K562 (cell line): ENCODE measurements at regions not wholly inside any gene's neighbourhood (a gene's known extent, or its start where the extent isn't known, plus 50 kb on each side); places are given as distances from the start of the nearest gene placed in this dataset.

Experiments used
- ATAC-seq: fragments of 200-7000 bp; cut with Tn5 transposase; 3 replicates; pipeline ENCODE4 v1.9.1; 2020; ENCODE audit warnings: moderate library complexity
- BruUV-seq: library from RNA; stranded (reverse); fragments of 400-500 nt; replicated peaks from 2 replicates; lab custom pipeline; 2021; lab: Mats Ljungman, UMichigan
- CTCF ChIA-PET: fragments of 300-600 bp; formaldehyde crosslinking; extraction: SDS; loops from one replicate; lab custom pipeline; 2021; ENCODE audit warnings: low intra/inter-chr PET ratio; lab: Yijun Ruan, JAX
- POLR2A ChIA-PET: fragments of 300-600, 350-650 bp; sonication (Branson Sonifier 250); formaldehyde crosslinking; extraction: SDS; loops from one replicate; lab custom pipeline; 2021; ENCODE audit warnings: antibody characterized with exemption, inconsistent platforms; lab: Yijun Ruan, JAX
- DNase-seq, 4 experiments: peaks; one replicate each; pipeline versions ENCODE4 v3.0.0 to v3.0.0-alpha.2; 2011 to 2018; ENCODE audit warnings: low spot score in 3 of 4, mixed read lengths in 3 of 4; ENCODE audit errors: extremely low read depth in 1 of 4
- FAIRE-seq: peaks from 2 replicates; lab custom pipeline; 2011; peaks lifted over from hg19 to GRCh38; lab: Jason Lieb, UNC
- H2AFZ ChIP-seq: 2 replicates; pipeline ENCODE4 v1.6.0; 2011; ENCODE audit warnings: low read depth, low read length, control low read depth, inconsistent platforms
- H3K27ac ChIP-seq: fragments of 200-600 bp; 3 replicates; pipeline ENCODE4 v1.8.0; 2011; ENCODE audit warnings: low read depth, mild to moderate bottlenecking, control low read depth, inconsistent platforms, low read length, moderate library complexity, mixed read lengths; ENCODE audit errors: extremely low read depth
- H3K27me3 ChIP-seq, 2 experiments: fragments of 300-600 bp in 1 of 2; 2 replicates in 1 of 2; 3 replicates in 1 of 2; pipeline versions ENCODE4 v1.6.0 to v1.8.0; 2011; ENCODE audit warnings: inconsistent platforms in 2 of 2, low read length in 2 of 2, mild to moderate bottlenecking in 1 of 2, mixed read lengths in 1 of 2, moderate library complexity in 1 of 2; ENCODE audit not compliant: control insufficient read depth in 2 of 2, insufficient read depth in 2 of 2
- H3K36me3 ChIP-seq: fragments of 300-600 bp; 3 replicates; pipeline ENCODE4 v1.8.0; 2011; ENCODE audit warnings: mild to moderate bottlenecking, low read length, inconsistent platforms; ENCODE audit not compliant: control insufficient read depth, insufficient read depth
- H3K4me1 ChIP-seq, 2 experiments: fragments of 200-600 bp in 1 of 2; replicated peaks in 1 of 2; 2 replicates in 1 of 2; 3 replicates in 1 of 2; pipeline versions ENCODE4 v1.5.1 to v1.8.0; 2011; ENCODE audit warnings: inconsistent platforms in 2 of 2, low read length in 2 of 2, mild to moderate bottlenecking in 1 of 2, mixed read lengths in 1 of 2, moderate library complexity in 1 of 2; ENCODE audit not compliant: control insufficient read depth in 2 of 2, insufficient read depth in 2 of 2
- H3K4me2 ChIP-seq: 2 replicates; pipeline ENCODE4 v1.6.1; 2011; ENCODE audit warnings: low read length, control low read depth, inconsistent platforms, mixed read lengths; ENCODE audit not compliant: insufficient read depth
- H3K4me3 ChIP-seq: fragments of 200-600 bp; sonication (generic), shearing (Covaris generic); 2 replicates; pipeline ENCODE4 v1.5.1; 2016; ENCODE audit warnings: control low read depth, inconsistent platforms
- H3K79me2 ChIP-seq: fragments of 200-600 bp; 3 replicates; pipeline ENCODE4 v1.8.0; 2011; ENCODE audit warnings: low read length, inconsistent platforms; ENCODE audit not compliant: control insufficient read depth, insufficient read depth
- H3K9ac ChIP-seq, 2 experiments: 2 replicates each; pipeline versions ENCODE4 v1.6.0 to v1.6.1; 2011; ENCODE audit warnings: low read depth in 2 of 2, low read length in 2 of 2, control low read depth in 1 of 2, inconsistent platforms in 1 of 2, mild to moderate bottlenecking in 1 of 2, mixed read lengths in 1 of 2; ENCODE audit not compliant: insufficient read depth in 1 of 2
- H3K9me1 ChIP-seq: one replicate; pipeline ENCODE4 v1.6.0; 2011; ENCODE audit warnings: inconsistent platforms, mild to moderate bottlenecking, low read length, moderate library complexity; ENCODE audit not compliant: control insufficient read depth, insufficient read depth
- H3K9me3 ChIP-seq: replicated peaks from 2 replicates; pipeline ENCODE4 v1.5.1; 2011; ENCODE audit warnings: low read depth, low read length, inconsistent platforms; ENCODE audit not compliant: control insufficient read depth, insufficient read depth
- H4K20me1 ChIP-seq: replicated peaks from 2 replicates; pipeline ENCODE4 v1.6.1; 2011; ENCODE audit warnings: low read length, inconsistent platforms, mixed read lengths; ENCODE audit not compliant: control insufficient read depth, insufficient read depth
- ATF7 ChIP-seq: fragments of 450-650 bp; IDR thresholded peaks from 2 replicates; pipeline ENCODE4 v1.7.1; 2014; ENCODE audit warnings: mild to moderate bottlenecking, moderate library complexity
- FOXJ3 ChIP-seq: sonication (generic); formaldehyde crosslinking; IDR thresholded peaks from 2 replicates; pipeline ENCODE4 v1.4.0; 2020; ENCODE audit warnings: mild to moderate bottlenecking, missing genetic modification reagents
- HLTF ChIP-seq: fragments of 450-650 bp; IDR thresholded peaks from 2 replicates; pipeline ENCODE4 v1.6.1; 2016
- POLR3G ChIP-seq: IDR thresholded peaks from 2 replicates; pipeline ENCODE4 v1.6.1; 2011; ENCODE audit not compliant: insufficient read length, insufficient replicate concordance; ENCODE audit errors: extremely low read depth
- SMAD4 ChIP-seq: fragments of 250-450 bp; sonication (Bioruptor Pico); conservative IDR thresholded peaks from 2 replicates; pipeline ENCODE4 v1.8.0; 2021; ENCODE audit warnings: inconsistent platforms, mild to moderate bottlenecking, moderate library complexity
- ZNF766 ChIP-seq: fragments of 200-800 bp; sonication (Bioruptor generic); conservative IDR thresholded peaks from 2 replicates; pipeline ENCODE4 v1.6.1; 2016; ENCODE audit warnings: missing genetic modification characterization, missing compliant biosample characterization
- WGBS: fragments of 100-300 bp; shearing (Covaris generic); methylation state at CpG from one replicate; pipeline ENCODE4 v1.1.6; 2016; ENCODE audit warnings: low coverage, mixed read lengths; ENCODE audit not compliant: insufficient coverage; ENCODE audit errors: missing lambda C conversion rate; 5-methylcytosine and 5-hydroxymethylcytosine counted together
- in situ Hi-C: fragments of 300-500 bp; cut with MboI; formaldehyde crosslinking; loops from 4 replicates; pipeline ENCODE4 v1.15.0; 2018; ENCODE audit warnings: inconsistent platforms, mixed read lengths
- intact Hi-C: fragments of 100-400 bp; cut with micrococcal nuclease; formaldehyde crosslinking; loops from 2 replicates; pipeline ENCODE4 v1.14.2; 2022
- TF ChIP-seq, protein P1 (sequence below): sonication (generic); formaldehyde crosslinking; IDR thresholded peaks from 2 replicates; pipeline ENCODE4 v1.8.0; 2022; ENCODE audit warnings: missing genetic modification reagents, mild to moderate bottlenecking, moderate library complexity, borderline replicate concordance
- TF ChIP-seq, protein P2 (sequence below): fragments of 450-650 bp; IDR thresholded peaks from 2 replicates; pipeline ENCODE4 v1.7.1; 2018; ENCODE audit warnings: mild to moderate bottlenecking, low read depth; ENCODE audit not compliant: partially characterized antibody
- TF ChIP-seq, protein P3 (sequence below): IDR thresholded peaks from 2 replicates; pipeline ENCODE4 v1.6.1; 2011; ENCODE audit not compliant: insufficient read length; ENCODE audit errors: extremely low read depth
- TF ChIP-seq, protein P4 (sequence below): fragments of 450-650 bp; formaldehyde crosslinking; IDR thresholded peaks from 2 replicates; pipeline ENCODE4 v1.4.0; 2020; ENCODE audit warnings: mild to moderate bottlenecking, moderate library complexity
- TF ChIP-seq, protein P5 (sequence below): conservative IDR thresholded peaks from 2 replicates; pipeline ENCODE4 v1.6.1; 2011; ENCODE audit warnings: low read depth, mild to moderate bottlenecking, low read length; ENCODE audit not compliant: control insufficient read depth

DNA sequence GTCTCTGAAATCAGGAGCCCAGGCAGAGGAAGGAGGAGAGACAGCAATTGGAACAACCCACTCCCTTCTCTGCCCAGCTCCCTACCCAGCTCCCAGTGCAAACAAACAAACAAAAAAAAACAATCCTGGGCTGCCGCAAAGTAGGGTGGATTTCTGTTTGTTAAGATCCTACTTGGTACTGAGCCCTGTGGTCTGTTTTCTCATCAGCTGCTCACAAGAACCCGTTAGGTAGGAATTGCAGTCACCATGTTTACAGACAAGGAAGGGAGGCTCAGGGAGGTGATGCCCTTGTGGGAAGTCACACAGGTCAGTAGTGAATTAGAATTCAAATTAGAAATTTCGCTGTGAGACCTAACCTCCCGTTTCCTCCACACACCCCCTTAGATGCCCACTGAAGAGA lies 128.8 kb upstream of the RAD23B start (continued):
- TF ChIP-seq, protein P1, sequence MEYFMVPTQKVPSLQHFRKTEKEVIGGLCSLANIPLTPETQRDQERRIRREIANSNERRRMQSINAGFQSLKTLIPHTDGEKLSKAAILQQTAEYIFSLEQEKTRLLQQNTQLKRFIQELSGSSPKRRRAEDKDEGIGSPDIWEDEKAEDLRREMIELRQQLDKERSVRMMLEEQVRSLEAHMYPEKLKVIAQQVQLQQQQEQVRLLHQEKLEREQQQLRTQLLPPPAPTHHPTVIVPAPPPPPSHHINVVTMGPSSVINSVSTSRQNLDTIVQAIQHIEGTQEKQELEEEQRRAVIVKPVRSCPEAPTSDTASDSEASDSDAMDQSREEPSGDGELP (CRISPR knock-in tag): no peak

DNA sequence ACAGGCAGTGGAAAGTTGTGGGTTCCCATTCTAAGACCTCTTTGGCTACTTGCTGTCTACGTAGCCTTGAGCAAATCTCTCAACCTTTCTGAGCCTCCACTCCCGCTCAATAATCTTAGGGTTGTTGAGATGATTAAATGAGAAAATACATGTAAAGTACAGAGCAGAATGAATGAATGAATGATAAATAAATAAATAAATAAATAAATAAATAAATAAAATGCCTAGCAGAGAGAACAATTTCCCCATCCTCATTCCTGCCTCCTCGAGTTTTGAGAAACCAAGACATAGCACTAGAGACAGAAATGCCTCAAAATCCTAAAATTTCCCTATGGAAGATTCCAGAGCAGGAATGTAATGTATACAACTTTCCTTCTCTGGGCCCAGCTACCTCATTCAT lies 128.3 kb upstream of the RAD23B start:
- ChIA-PET POLR2A (no interaction called here), CTCF (no interaction called here)
- FAIRE-seq: no peak
- Histone ChIP-seq H3K4me3 (no peak overlapping the region), H4K20me1 (no peaks in the 10 kb centered on the region), H3K9ac (no peak overlapping the region), H2AFZ (no peak overlapping the region), H3K4me1 (no peaks in the 10 kb centered on the region), H3K27ac (no peak overlapping the region), H3K79me2 (no peaks in the 10 kb centered on the region), H3K27me3 (no peaks in the 10 kb centered on the region), H3K9me1 (no peaks in the 10 kb centered on the region), H3K9me3 (no peaks in the 10 kb centered on the region), H3K4me2 (no peak overlapping the region), H3K36me3 (no peaks in the 10 kb centered on the region)
- no TSS peak for BruUV-seq
- ATAC-seq: no peak
- intact Hi-C loops (no loop called here), in situ Hi-C loops (loop anchor here (25.0 kb wide), 1 partner anchor 1267 kb away; no protein-coding TSS in a partner anchor)
- DNase-seq: no peak
- WGBS: 0% methylated on average over 3 of the region's 3 CpGs
- TF ChIP-seq, protein P2, sequence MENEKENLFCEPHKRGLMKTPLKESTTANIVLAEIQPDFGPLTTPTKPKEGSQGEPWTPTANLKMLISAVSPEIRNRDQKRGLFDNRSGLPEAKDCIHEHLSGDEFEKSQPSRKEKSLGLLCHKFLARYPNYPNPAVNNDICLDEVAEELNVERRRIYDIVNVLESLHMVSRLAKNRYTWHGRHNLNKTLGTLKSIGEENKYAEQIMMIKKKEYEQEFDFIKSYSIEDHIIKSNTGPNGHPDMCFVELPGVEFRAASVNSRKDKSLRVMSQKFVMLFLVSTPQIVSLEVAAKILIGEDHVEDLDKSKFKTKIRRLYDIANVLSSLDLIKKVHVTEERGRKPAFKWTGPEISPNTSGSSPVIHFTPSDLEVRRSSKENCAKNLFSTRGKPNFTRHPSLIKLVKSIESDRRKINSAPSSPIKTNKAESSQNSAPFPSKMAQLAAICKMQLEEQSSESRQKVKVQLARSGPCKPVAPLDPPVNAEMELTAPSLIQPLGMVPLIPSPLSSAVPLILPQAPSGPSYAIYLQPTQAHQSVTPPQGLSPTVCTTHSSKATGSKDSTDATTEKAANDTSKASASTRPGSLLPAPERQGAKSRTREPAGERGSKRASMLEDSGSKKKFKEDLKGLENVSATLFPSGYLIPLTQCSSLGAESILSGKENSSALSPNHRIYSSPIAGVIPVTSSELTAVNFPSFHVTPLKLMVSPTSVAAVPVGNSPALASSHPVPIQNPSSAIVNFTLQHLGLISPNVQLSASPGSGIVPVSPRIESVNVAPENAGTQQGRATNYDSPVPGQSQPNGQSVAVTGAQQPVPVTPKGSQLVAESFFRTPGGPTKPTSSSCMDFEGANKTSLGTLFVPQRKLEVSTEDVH: no peak
- TF ChIP-seq POLR3G (no peak), ATF7 (no peak), SMAD4 (CRISPR knock-in tag) (no peak), FOXJ3 (CRISPR knock-in tag) (no peak), ZNF766 (CRISPR knock-in tag) (no peak), HLTF (no peak)
- TF ChIP-seq, protein P3, sequence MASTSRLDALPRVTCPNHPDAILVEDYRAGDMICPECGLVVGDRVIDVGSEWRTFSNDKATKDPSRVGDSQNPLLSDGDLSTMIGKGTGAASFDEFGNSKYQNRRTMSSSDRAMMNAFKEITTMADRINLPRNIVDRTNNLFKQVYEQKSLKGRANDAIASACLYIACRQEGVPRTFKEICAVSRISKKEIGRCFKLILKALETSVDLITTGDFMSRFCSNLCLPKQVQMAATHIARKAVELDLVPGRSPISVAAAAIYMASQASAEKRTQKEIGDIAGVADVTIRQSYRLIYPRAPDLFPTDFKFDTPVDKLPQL: no peak
- TF ChIP-seq, protein P4, sequence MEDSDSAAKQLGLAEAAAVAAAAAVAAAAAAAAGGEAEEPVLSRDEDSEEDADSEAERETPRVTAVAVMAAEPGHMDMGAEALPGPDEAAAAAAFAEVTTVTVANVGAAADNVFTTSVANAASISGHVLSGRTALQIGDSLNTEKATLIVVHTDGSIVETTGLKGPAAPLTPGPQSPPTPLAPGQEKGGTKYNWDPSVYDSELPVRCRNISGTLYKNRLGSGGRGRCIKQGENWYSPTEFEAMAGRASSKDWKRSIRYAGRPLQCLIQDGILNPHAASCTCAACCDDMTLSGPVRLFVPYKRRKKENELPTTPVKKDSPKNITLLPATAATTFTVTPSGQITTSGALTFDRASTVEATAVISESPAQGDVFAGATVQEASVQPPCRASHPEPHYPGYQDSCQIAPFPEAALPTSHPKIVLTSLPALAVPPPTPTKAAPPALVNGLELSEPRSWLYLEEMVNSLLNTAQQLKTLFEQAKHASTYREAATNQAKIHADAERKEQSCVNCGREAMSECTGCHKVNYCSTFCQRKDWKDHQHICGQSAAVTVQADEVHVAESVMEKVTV (CRISPR knock-in tag): no peak
- TF ChIP-seq, protein P5, sequence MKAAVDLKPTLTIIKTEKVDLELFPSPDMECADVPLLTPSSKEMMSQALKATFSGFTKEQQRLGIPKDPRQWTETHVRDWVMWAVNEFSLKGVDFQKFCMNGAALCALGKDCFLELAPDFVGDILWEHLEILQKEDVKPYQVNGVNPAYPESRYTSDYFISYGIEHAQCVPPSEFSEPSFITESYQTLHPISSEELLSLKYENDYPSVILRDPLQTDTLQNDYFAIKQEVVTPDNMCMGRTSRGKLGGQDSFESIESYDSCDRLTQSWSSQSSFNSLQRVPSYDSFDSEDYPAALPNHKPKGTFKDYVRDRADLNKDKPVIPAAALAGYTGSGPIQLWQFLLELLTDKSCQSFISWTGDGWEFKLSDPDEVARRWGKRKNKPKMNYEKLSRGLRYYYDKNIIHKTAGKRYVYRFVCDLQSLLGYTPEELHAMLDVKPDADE: no peak
